ENCODE measurements at regions not wholly inside any gene's neighbourhood (a gene's known extent, or its start where the extent isn't known, plus 50 kb on each side); places are given as distances from the start of the nearest gene placed in this dataset.

- Histone ChIP-seq H3K27ac (ENCODE audit: low read length) (no peak overlapping the region), H3K4me1 (ENCODE audit: control insufficient read depth, insufficient read depth, low read length) (no peaks in the 10 kb centered on the region), H3K36me3 (ENCODE audit: control insufficient read depth, insufficient read depth, low read length) (no peaks in the 10 kb centered on the region), H3K9me3 (ENCODE audit: control insufficient read depth, insufficient read depth, low read length) (peaks cover 11% of the 10 kb centered on the region), H3K27me3 (ENCODE audit: control insufficient read depth, insufficient read depth, low read length) (no peaks in the 10 kb centered on the region), H3K4me3 (ENCODE audit: low read length) (no peak overlapping the region)
- intact Hi-C loops (cut with micrococcal nuclease) = no loop called here
- H3K27me3 Mint-ChIP-seq (ENCODE audit: low read depth in 2 of 2) = no peaks in the 10 kb centered on the region
- no peaks in the 10 kb centered on the region for H3K4me1 Mint-ChIP-seq
- H3K9me3 Mint-ChIP-seq = peaks cover 7 to 17% of the 10 kb centered on the region in 2 donors
- peaks cover 13% of the 10 kb centered on the region for H3K36me3 Mint-ChIP-seq
- WGBS (ENCODE audit: insufficient coverage) = 94% methylated on average over 5 of the region's 5 CpGs
- no peak for DNase-seq
- ATAC-seq = no peak
- no peak overlapping the region for H3K4me3 Mint-ChIP-seq
- TF ChIP-seq, protein P1, sequence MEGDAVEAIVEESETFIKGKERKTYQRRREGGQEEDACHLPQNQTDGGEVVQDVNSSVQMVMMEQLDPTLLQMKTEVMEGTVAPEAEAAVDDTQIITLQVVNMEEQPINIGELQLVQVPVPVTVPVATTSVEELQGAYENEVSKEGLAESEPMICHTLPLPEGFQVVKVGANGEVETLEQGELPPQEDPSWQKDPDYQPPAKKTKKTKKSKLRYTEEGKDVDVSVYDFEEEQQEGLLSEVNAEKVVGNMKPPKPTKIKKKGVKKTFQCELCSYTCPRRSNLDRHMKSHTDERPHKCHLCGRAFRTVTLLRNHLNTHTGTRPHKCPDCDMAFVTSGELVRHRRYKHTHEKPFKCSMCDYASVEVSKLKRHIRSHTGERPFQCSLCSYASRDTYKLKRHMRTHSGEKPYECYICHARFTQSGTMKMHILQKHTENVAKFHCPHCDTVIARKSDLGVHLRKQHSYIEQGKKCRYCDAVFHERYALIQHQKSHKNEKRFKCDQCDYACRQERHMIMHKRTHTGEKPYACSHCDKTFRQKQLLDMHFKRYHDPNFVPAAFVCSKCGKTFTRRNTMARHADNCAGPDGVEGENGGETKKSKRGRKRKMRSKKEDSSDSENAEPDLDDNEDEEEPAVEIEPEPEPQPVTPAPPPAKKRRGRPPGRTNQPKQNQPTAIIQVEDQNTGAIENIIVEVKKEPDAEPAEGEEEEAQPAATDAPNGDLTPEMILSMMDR (IDR thresholded peaks at IDR 0.05) = no peak
- H3K27ac Mint-ChIP-seq = no peak overlapping the region
Measured at GRCh38 chr6:66896415-66896814, 1189.4 kb upstream of the EYS start.

DNA sequence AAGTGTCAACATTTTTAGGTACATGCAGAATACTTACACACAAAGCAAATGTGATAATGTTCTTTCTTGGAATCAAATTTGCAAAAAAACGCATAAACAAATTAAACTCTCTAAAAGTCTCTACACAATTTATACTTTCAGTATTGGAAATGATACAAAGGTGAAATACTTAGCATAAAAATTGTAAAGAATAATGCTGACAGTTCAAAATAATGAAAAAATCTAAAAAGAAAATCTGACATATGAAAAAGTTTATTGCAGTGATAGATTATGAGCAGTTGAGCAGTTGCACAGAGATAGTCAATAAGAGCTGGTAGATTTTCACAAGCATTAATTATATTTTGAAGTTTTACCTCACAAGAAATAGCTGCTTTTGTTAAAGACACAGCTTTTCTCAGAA is 1176.4 kb upstream of the EYS start:
- ATAC-seq (no peak), DNase-seq (no peak)
- no CpG with 5 or more reads among the region's 1 CpG for WGBS (ENCODE audit: insufficient coverage)
- Histone ChIP-seq H3K9me3 (ENCODE audit: control insufficient read depth, insufficient read depth, low read length) (peaks cover 18% of the 10 kb centered on the region), H3K4me3 (ENCODE audit: low read length) (no peak overlapping the region), H3K4me1 (ENCODE audit: control insufficient read depth, insufficient read depth, low read length) (no peaks in the 10 kb centered on the region), H3K27ac (ENCODE audit: low read length) (no peak overlapping the region), H3K36me3 (ENCODE audit: control insufficient read depth, insufficient read depth, low read length) (no peaks in the 10 kb centered on the region), H3K27me3 (ENCODE audit: control insufficient read depth, insufficient read depth, low read length) (no peaks in the 10 kb centered on the region)
- peaks cover 12 to 18% of the 10 kb centered on the region in 2 donors for H3K9me3 Mint-ChIP-seq
- H3K27me3 Mint-ChIP-seq (ENCODE audit: low read depth in 2 of 2) = no peaks in the 10 kb centered on the region
- H3K27ac Mint-ChIP-seq = no peak overlapping the region
- no peaks in the 10 kb centered on the region for H3K4me1 Mint-ChIP-seq
- TF ChIP-seq, protein P1 (IDR thresholded peaks at IDR 0.05) = no peak
- H3K4me3 Mint-ChIP-seq = no peak overlapping the region
- intact Hi-C loops (cut with micrococcal nuclease) = no loop called here
- H3K36me3 Mint-ChIP-seq = no peaks in the 10 kb centered on the region

DNA sequence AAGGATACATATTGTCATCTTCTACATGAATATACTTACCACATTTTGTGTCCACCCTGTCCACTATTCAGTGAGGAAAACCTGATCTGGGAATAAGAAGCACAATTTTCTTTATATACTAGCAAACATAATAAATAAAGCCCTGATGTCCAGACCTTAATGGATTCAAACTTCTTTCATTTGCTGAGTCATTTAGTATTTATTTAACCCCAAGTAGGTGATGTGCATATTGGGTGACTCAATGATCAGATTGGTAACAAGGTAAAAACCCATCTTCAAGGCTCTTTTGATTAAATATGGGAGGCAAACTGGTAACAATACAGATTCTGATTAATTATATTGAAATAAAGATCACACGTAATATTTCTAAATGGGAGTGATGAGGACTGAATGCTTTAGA is 1159.8 kb upstream of the EYS start:
- Histone ChIP-seq H3K9me3 (ENCODE audit: control insufficient read depth, insufficient read depth, low read length) (no peaks in the 10 kb centered on the region), H3K36me3 (ENCODE audit: control insufficient read depth, insufficient read depth, low read length) (no peaks in the 10 kb centered on the region), H3K4me3 (ENCODE audit: low read length) (no peak overlapping the region), H3K4me1 (ENCODE audit: control insufficient read depth, insufficient read depth, low read length) (no peaks in the 10 kb centered on the region), H3K27me3 (ENCODE audit: control insufficient read depth, insufficient read depth, low read length) (no peaks in the 10 kb centered on the region), H3K27ac (ENCODE audit: low read length) (no peak overlapping the region)
- no peaks in the 10 kb centered on the region for H3K27me3 Mint-ChIP-seq (ENCODE audit: low read depth in 2 of 2)
- H3K4me1 Mint-ChIP-seq = no peaks in the 10 kb centered on the region
- no CpG with 5 or more reads among the region's 1 CpG for WGBS (ENCODE audit: insufficient coverage)
- H3K9me3 Mint-ChIP-seq = peaks cover 7 to 18% of the 10 kb centered on the region in 2 donors
- H3K36me3 Mint-ChIP-seq = peaks cover 9% of the 10 kb centered on the region
- H3K27ac Mint-ChIP-seq = no peak overlapping the region
- DNase-seq = no peak
- no peak for ATAC-seq
- TF ChIP-seq, protein P1 (IDR thresholded peaks at IDR 0.05) = no peak
- H3K4me3 Mint-ChIP-seq = no peak overlapping the region
- intact Hi-C loops (cut with micrococcal nuclease) = no loop called here

DNA sequence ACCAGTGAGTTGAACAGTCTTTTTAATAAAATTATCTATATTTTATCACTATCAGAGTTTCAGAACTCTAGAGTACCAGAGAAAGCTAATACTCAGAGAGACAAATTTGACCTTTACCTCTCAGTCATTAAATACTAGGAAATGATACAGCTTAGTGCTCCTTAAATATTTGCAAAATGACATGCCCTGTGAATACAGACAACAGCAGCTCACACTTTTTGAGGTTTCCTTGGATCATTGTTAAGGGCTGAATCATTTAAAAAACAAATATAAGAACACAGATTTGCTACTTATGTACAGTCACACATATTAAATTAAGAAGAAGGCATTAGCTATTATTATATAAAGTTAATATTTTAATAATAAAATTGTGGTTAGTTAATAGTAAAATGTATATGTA is 1158.7 kb upstream of the EYS start:
- no peak overlapping the region for H3K4me3 Mint-ChIP-seq
- TF ChIP-seq, protein P1 (IDR thresholded peaks at IDR 0.05) = no peak
- no peak overlapping the region for H3K27ac ChIP-seq (ENCODE audit: low read length)
- H3K4me1 Mint-ChIP-seq = no peaks in the 10 kb centered on the region
- peaks cover 8 to 19% of the 10 kb centered on the region in 2 donors for H3K9me3 Mint-ChIP-seq
- ATAC-seq (no peak), DNase-seq (no peak)
- no peaks in the 10 kb centered on the region for H3K4me1 ChIP-seq (ENCODE audit: control insufficient read depth, insufficient read depth, low read length)
- intact Hi-C loops (cut with micrococcal nuclease) = no loop called here
- no peak overlapping the region for H3K4me3 ChIP-seq (ENCODE audit: low read length)
- no peaks in the 10 kb centered on the region for H3K27me3 ChIP-seq (ENCODE audit: control insufficient read depth, insufficient read depth, low read length)
- H3K36me3 ChIP-seq (ENCODE audit: control insufficient read depth, insufficient read depth, low read length) = no peaks in the 10 kb centered on the region
- H3K36me3 Mint-ChIP-seq = peaks cover 9% of the 10 kb centered on the region
- no peak overlapping the region for H3K27ac Mint-ChIP-seq
- H3K9me3 ChIP-seq (ENCODE audit: control insufficient read depth, insufficient read depth, low read length) = no peaks in the 10 kb centered on the region
- H3K27me3 Mint-ChIP-seq (ENCODE audit: low read depth in 2 of 2) = no peaks in the 10 kb centered on the region
